Left ventricle myocardium inferior (tissue), 1 donor: ENCODE measurements at regions not wholly inside any gene's neighbourhood (a gene's known extent, or its start where the extent isn't known, plus 50 kb on each side); places are given as distances from the start of the nearest gene placed in this dataset.

ENCODE experiments used
- DNase-seq: peaks from one replicate; pipeline ENCODE4 v3.0.0-alpha.2; 2020
- H3K27ac ChIP-seq: fragments of 200-600 bp; replicated peaks from 2 replicates; pipeline ENCODE4 v1.8.0; 2021
- H3K27me3 ChIP-seq: fragments of 200-600 bp; 2 replicates; pipeline ENCODE4 v1.8.0; 2021; ENCODE audit warnings: low read depth
- H3K36me3 ChIP-seq: fragments of 200-600 bp; 2 replicates; pipeline ENCODE4 v1.8.0; 2021
- H3K4me1 ChIP-seq: fragments of 200-600 bp; 2 replicates; pipeline ENCODE4 v1.8.0; 2021
- H3K4me3 ChIP-seq: fragments of 200-600 bp; 2 replicates; pipeline ENCODE4 v1.8.0; 2021; ENCODE audit warnings: mild to moderate bottlenecking, moderate library complexity
- H3K9me3 ChIP-seq: fragments of 200-600 bp; replicated peaks from 2 replicates; pipeline ENCODE4 v1.8.0; 2021
- CTCF ChIP-seq: fragments of 200-600 bp; IDR thresholded peaks from 2 replicates; pipeline ENCODE4 v1.8.0; 2021; ENCODE audit warnings: antibody characterized with exemption, mild to moderate bottlenecking, borderline replicate concordance
- intact Hi-C: fragments of 100-400 bp; cut with micrococcal nuclease; formaldehyde crosslinking; loops from one replicate; pipeline ENCODE4 v1.11.0; 2022
- donor health status: DM: no; HTN: yes; CAD: no; lungs with severe emphysema.

GRCh38 chr1:215487466-215487865, 79.6 kb upstream of the KCTD3 start:
- Histone ChIP-seq H3K27me3 (no peaks in the 10 kb centered on the region), H3K9me3 (peaks cover 8% of the 10 kb centered on the region), H3K4me1 (no peaks in the 10 kb centered on the region), H3K4me3 (no peak overlapping the region), H3K36me3 (no peaks in the 10 kb centered on the region), H3K27ac (no peak overlapping the region)
- intact Hi-C loops = no loop called here
- no peak for TF ChIP-seq CTCF
- DNase-seq = no peak

GRCh38 chr1:215488850-215489249, 78.3 kb upstream of the KCTD3 start:
- H3K9me3 ChIP-seq = peaks cover 10% of the 10 kb centered on the region
- no peaks in the 10 kb centered on the region for H3K27me3 ChIP-seq
- H3K4me3 ChIP-seq = no peak overlapping the region
- H3K27ac ChIP-seq = no peak overlapping the region
- no peak for DNase-seq
- no peak for TF ChIP-seq CTCF
- H3K36me3 ChIP-seq = no peaks in the 10 kb centered on the region
- H3K4me1 ChIP-seq = no peaks in the 10 kb centered on the region
- intact Hi-C loops = no loop called here

GRCh38 chr1:215489771-215490565, 77.1 kb upstream of the KCTD3 start:
- no peaks in the 10 kb centered on the region for H3K4me1 ChIP-seq
- H3K4me3 ChIP-seq = no peak overlapping the region
- peaks cover 10% of the 10 kb centered on the region for H3K9me3 ChIP-seq
- intact Hi-C loops = no loop called here
- H3K27ac ChIP-seq = no peak overlapping the region
- TF ChIP-seq CTCF = no peak
- no peaks in the 10 kb centered on the region for H3K27me3 ChIP-seq
- no peaks in the 10 kb centered on the region for H3K36me3 ChIP-seq
- no peak for DNase-seq

GRCh38 chr1:215497528-215497927, 69.6 kb upstream of the KCTD3 start:
- Histone ChIP-seq H3K27me3 (no peaks in the 10 kb centered on the region), H3K4me1 (no peaks in the 10 kb centered on the region), H3K27ac (no peak overlapping the region), H3K36me3 (no peaks in the 10 kb centered on the region), H3K9me3 (peaks cover under 1% of the 10 kb centered on the region), H3K4me3 (no peak overlapping the region)
- DNase-seq = no peak
- intact Hi-C loops = no loop called here
- TF ChIP-seq CTCF = no peak

- H3K4me3 ChIP-seq = no peak overlapping the region
- no peak overlapping the region for H3K27ac ChIP-seq
- no peak for DNase-seq
- H3K27me3 ChIP-seq = no peaks in the 10 kb centered on the region
- no peak for TF ChIP-seq CTCF
- H3K36me3 ChIP-seq = no peaks in the 10 kb centered on the region
- H3K9me3 ChIP-seq = no peaks in the 10 kb centered on the region
- no peaks in the 10 kb centered on the region for H3K4me1 ChIP-seq
- intact Hi-C loops = no loop called here
Measured at GRCh38 chr1:215501496-215501895, 65.6 kb upstream of the KCTD3 start.
